GM12878 (cell line): ENCODE measurements at regions not wholly inside any gene's neighbourhood (a gene's known extent, or its start where the extent isn't known, plus 50 kb on each side); places are given as distances from the start of the nearest gene placed in this dataset.

Experiments
- CTCF ChIP-seq, 3 experiments: IDR thresholded peaks in 2 of 3; conservative IDR thresholded peaks in 1 of 3; 2 replicates each; pipeline ENCODE4 v1.5.1; 2011; ENCODE audit warnings: low read depth in 3 of 3, low read length in 3 of 3, mild to moderate bottlenecking in 3 of 3, control low read depth in 2 of 3, moderate library complexity in 2 of 3, inconsistent platforms in 1 of 3, mixed read lengths in 1 of 3; ENCODE audit not compliant: control insufficient read depth in 2 of 3, insufficient read depth in 1 of 3; ENCODE audit errors: extremely low read depth in 1 of 3
- EP300 ChIP-seq, 2 experiments: fragments of 150-350 bp in 1 of 2; IDR thresholded peaks; 2 replicates each; pipeline ENCODE4 v1.6.1; 2011 to 2012; ENCODE audit warnings: low read depth in 2 of 2, low read length in 2 of 2, borderline replicate concordance in 1 of 2, improper control_type of control experiment in 1 of 2, inconsistent platforms in 1 of 2; ENCODE audit not compliant: control insufficient read depth in 1 of 2
- EZH2 ChIP-seq: IDR thresholded peaks from 2 replicates; pipeline ENCODE4 v1.6.1; 2012; ENCODE audit warnings: low read depth, mild to moderate bottlenecking, control low read depth, inconsistent platforms, low read length, borderline replicate concordance; ENCODE audit not compliant: control insufficient read depth
- HDAC6 ChIP-seq: fragments of 200-600 bp; sonication (generic); IDR thresholded peaks from one replicate; pipeline ENCODE4 v1.8.0; 2017; ENCODE audit warnings: antibody characterized with exemption; ENCODE audit not compliant: unreplicated experiment
- IKZF1 ChIP-seq: fragments of 450-650 bp; conservative IDR thresholded peaks from 2 replicates; pipeline ENCODE4 v1.6.1; 2017; ENCODE audit warnings: antibody characterized with exemption, mild to moderate bottlenecking
- NR2F1 ChIP-seq: fragments of 450-650 bp; conservative IDR thresholded peaks from 2 replicates; pipeline ENCODE4 v1.6.1; 2017; ENCODE audit warnings: mild to moderate bottlenecking
- POLR2A ChIP-seq: IDR thresholded peaks from 2 replicates; pipeline ENCODE4 v1.6.1; 2011; ENCODE audit warnings: low read depth, mild to moderate bottlenecking, low read length
- PRDM15 ChIP-seq: fragments of 450-650 bp; formaldehyde crosslinking; IDR thresholded peaks from 2 replicates; pipeline ENCODE4 v1.4.0; 2020; ENCODE audit warnings: mild to moderate bottlenecking, moderate library complexity
- RBBP5 ChIP-seq: fragments of 200-600 bp; sonication (generic); conservative IDR thresholded peaks from 2 replicates; pipeline ENCODE4 v1.6.1; 2016
- SIN3A ChIP-seq: IDR thresholded peaks from 2 replicates; pipeline ENCODE4 v1.6.1; 2012; ENCODE audit warnings: low read depth, low read length, improper control_type of control experiment
- TF ChIP-seq, protein P1 (sequence below): fragments of 450-650 bp; IDR thresholded peaks from 2 replicates; pipeline ENCODE4 v1.6.1; 2017; ENCODE audit warnings: mild to moderate bottlenecking

- TF ChIP-seq POLR2A: no peak
- TF ChIP-seq CTCF (IDR thresholded peaks at IDR 0.05 in 2 of 3, conservative IDR thresholded peaks at IDR 0.05 in 1 of 3; ENCODE audit: control insufficient read depth in 2 of 3, extremely low read depth in 1 of 3, insufficient read depth in 1 of 3, low read depth in 3 of 3, low read length in 3 of 3): no peak
- no peak for TF ChIP-seq HDAC6
- TF ChIP-seq EZH2: no peak
- TF ChIP-seq PRDM15 (CRISPR knock-in tag): no peak
- TF ChIP-seq EP300 (IDR thresholded peaks at IDR 0.05; ENCODE audit: borderline replicate concordance in 1 of 2, control insufficient read depth in 1 of 2, low read depth in 2 of 2, low read length in 2 of 2): no peak
- no peak for TF ChIP-seq RBBP5
- no peak for TF ChIP-seq IKZF1
- TF ChIP-seq NR2F1: no peak
- TF ChIP-seq SIN3A: no peak
- TF ChIP-seq, protein P1, sequence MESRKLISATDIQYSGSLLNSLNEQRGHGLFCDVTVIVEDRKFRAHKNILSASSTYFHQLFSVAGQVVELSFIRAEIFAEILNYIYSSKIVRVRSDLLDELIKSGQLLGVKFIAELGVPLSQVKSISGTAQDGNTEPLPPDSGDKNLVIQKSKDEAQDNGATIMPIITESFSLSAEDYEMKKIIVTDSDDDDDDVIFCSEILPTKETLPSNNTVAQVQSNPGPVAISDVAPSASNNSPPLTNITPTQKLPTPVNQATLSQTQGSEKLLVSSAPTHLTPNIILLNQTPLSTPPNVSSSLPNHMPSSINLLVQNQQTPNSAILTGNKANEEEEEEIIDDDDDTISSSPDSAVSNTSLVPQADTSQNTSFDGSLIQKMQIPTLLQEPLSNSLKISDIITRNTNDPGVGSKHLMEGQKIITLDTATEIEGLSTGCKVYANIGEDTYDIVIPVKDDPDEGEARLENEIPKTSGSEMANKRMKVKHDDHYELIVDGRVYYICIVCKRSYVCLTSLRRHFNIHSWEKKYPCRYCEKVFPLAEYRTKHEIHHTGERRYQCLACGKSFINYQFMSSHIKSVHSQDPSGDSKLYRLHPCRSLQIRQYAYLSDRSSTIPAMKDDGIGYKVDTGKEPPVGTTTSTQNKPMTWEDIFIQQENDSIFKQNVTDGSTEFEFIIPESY: no peak
Observed at GRCh38 chr4:12170308-12170707, 741.6 kb upstream of the HS3ST1 start.
